Lower leg skin (tissue), 4 donors: ENCODE measurements at regions not wholly inside any gene's neighbourhood (a gene's known extent, or its start where the extent isn't known, plus 50 kb on each side); places are given as distances from the start of the nearest gene placed in this dataset.
"Not testable (repeated sequence)": the region's sequence is repeated elsewhere in the genome, so short reads cannot be mapped to it uniquely, and the experiment has no call there.

Source experiments
- DNase-seq, 2 donors: peaks; one replicate each; pipeline ENCODE4 v3.0.0-alpha.2; 2019; ENCODE audit warnings: low spot score in 2 of 2
- H3K4me3 ChIP-seq: fragments of 200-600 bp; sonication (generic); 2 replicates; pipeline ENCODE4 v1.5.1; 2017; ENCODE audit warnings: mild to moderate bottlenecking, low read depth; ENCODE audit not compliant: poor library complexity, severe bottlenecking
- POLR2A ChIP-seq, 2 donors: fragments of 450-650 bp; IDR thresholded peaks; one replicate each; pipeline ENCODE4 v1.6.1; 2016 to 2017; ENCODE audit warnings: antibody characterized with exemption in 2 of 2, mild to moderate bottlenecking in 1 of 2, moderate library complexity in 1 of 2
- WGBS, 2 donors: methylation state at CpG; one replicate each; pipeline ENCODE4 v1.1.5; 2018; 5-methylcytosine and 5-hydroxymethylcytosine counted together
- intact Hi-C: fragments of 100-400 bp; cut with DNase I; formaldehyde crosslinking; loops from one replicate; pipeline ENCODE4 v1.15.0; 2023; ENCODE audit warnings: low total_unique reads
- TF ChIP-seq, protein P1 (sequence below), 3 donors: fragments of 450-650 bp; IDR thresholded peaks; one replicate each; pipeline ENCODE4 v1.5.1; 2016; ENCODE audit warnings: antibody characterized with exemption in 3 of 3, mild to moderate bottlenecking in 3 of 3, moderate library complexity in 2 of 3

DNA sequence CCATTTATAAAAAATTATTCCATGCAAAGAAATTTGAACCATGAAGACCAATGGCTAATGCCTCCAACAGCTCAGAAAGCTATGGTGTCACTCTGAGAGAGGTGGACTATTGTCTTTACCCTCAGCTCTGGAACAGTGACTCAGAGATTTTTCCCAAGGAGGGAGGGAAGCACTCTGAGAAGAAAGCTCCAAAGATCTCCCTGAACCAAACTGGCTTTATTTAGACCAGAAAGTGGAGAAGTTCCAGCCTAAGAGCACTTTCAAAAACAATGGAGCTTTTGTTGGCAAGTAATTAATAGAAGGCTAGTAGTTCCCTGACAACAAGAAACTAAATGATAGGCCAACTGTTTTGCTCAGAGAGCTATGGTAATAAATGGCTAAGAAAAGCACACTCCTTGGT lies 599.9 kb upstream of the MDGA2 start:
- intact Hi-C loops: no loop called here
- TF ChIP-seq POLR2A (IDR thresholded peaks at IDR 0.05): no peak
- TF ChIP-seq, protein P1, sequence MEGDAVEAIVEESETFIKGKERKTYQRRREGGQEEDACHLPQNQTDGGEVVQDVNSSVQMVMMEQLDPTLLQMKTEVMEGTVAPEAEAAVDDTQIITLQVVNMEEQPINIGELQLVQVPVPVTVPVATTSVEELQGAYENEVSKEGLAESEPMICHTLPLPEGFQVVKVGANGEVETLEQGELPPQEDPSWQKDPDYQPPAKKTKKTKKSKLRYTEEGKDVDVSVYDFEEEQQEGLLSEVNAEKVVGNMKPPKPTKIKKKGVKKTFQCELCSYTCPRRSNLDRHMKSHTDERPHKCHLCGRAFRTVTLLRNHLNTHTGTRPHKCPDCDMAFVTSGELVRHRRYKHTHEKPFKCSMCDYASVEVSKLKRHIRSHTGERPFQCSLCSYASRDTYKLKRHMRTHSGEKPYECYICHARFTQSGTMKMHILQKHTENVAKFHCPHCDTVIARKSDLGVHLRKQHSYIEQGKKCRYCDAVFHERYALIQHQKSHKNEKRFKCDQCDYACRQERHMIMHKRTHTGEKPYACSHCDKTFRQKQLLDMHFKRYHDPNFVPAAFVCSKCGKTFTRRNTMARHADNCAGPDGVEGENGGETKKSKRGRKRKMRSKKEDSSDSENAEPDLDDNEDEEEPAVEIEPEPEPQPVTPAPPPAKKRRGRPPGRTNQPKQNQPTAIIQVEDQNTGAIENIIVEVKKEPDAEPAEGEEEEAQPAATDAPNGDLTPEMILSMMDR (IDR thresholded peaks at IDR 0.05): no peak
- no peak for DNase-seq
- H3K4me3 ChIP-seq: no peak overlapping the region

DNA sequence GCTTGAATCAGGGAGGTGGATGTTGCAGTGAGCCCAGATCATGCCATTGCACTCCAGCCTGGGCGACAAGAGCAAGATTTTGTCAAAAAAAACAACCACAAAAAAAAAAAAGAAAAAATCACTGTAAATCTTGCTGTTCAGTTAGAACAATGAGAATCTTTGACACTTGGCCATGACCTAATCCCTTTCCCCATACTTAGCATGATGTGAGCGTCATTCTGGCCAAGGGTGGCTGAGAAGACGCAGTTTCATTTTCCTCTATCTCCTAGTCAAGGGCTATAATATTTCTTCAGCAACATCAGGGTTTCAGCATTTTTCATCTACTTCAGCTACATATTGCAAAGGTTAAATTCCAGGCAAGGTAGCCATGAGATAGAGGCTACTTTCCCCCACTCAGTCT lies 599.4 kb upstream of the MDGA2 start:
- WGBS, 2 donors: 76 to 86% methylated on average over 3 of the region's 3 CpGs
- no peak for TF ChIP-seq POLR2A (IDR thresholded peaks at IDR 0.05)
- TF ChIP-seq, protein P1 (IDR thresholded peaks at IDR 0.05): no peak
- no peak for DNase-seq
- intact Hi-C loops: no loop called here
- H3K4me3 ChIP-seq: no peak overlapping the region

DNA sequence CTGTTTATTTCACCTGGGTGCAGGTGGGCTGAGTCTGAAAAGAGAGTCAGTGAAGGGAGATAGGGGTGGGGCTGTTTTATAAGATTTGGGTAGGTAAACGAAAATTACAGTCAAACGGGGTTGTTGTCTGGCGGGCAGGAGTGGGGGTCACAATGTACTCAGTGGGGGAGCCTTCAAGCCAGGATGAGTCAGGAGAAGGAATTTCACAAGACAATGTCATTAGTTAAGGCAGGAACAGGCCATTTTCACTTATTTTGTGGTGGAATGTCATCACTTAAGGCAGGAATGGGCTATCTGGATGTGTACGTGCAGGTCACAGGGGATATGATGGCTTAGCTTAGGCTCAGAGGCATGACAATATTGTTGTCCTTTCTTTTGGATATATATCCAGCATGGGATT lies 592.5 kb upstream of the MDGA2 start:
- H3K4me3 ChIP-seq, intact Hi-C loops, DNase-seq: not testable (repeated sequence)
- 68 to 74% methylated on average over 4 of the region's 4 CpGs for WGBS, 2 donors

DNA sequence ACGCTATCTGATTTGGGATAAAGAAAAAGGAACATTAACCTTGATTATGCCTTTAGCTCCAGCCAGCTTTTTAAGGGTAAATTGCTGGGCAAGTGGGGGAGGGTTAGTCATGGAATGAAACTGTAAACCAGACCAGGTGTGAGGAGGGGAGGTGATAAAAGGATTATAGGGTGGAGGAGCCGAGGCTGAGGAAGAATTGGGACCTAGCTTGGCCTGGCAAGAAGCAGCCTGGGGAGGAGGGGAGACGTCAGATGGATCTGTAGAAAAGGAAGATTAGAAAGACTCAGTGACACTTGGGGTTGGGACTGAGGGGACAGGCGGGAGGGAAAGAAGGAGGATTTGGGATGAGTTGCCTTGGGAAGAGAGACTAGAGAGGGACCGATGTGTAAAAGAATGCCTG lies 590.8 kb upstream of the MDGA2 start:
- intact Hi-C loops, H3K4me3 ChIP-seq, DNase-seq: not testable (repeated sequence)
- WGBS, 2 donors: 47 to 48% methylated on average over 5 of the region's 5 CpGs

DNA sequence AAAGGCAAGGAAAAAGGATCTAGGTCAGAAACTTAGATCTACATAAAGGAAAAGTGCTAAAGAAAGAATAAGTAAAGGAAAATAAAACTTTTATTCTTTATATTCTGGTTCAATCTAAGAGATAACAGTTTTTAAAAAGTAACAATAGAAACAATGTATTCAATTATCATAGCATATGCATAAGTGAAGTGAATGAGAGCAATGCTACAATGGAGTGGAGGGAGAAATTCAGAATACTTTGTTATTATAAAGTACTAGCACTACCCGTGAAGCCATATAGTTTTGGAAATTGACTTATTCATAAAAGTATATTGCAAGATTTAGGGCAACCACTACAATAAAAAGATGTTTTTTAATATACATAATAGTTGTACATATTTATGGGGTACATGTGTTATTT lies 586.0 kb upstream of the MDGA2 start:
- TF ChIP-seq POLR2A (IDR thresholded peaks at IDR 0.05): no peak
- TF ChIP-seq, protein P1 (IDR thresholded peaks at IDR 0.05): no peak
- intact Hi-C loops: no loop called here
- H3K4me3 ChIP-seq: no peak overlapping the region
- 78 to 80% methylated on average over 1 of the region's 1 CpG for WGBS, 2 donors
- DNase-seq: no peak

DNA sequence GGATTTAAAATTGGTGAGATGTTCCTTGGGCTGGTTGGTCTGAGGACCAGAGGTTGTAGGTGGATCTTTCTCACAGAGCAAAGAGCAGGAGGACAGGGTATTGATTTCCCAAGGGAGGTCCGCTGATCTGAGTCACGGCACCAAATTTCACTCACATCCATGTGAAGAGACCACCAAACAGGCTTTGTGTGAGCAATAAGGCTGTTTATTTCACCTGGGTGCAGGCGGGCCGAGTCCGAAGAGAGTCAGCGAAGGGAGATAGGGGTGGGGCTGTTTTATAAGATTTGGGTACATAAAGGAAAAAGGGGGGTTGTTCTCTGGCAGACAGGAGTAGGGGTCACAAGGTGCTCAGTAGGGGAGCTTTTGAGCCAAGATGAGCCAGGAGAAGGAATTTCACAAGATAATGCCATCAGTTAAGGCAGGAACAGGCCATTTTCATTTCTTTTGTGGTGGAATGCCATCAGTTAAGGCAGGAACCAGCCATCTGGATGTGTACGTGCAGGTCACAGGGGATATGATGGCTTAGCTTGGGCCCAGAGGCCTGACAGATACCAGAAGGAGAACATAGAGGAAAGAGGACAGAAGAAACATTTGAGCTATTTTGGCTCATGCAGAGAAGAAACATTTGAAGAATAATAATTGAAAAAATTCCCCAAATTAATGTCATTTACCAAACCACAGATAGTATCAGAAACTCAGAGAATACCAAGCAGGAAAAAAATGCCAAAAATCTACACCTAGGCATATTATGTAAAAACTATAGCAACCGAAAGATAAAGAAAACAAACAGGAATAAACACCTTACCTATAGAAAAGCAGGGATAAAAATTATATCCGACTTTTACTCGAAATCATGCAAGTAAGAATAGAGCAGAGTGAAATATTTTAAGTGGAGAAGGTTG lies 585.2 kb upstream of the MDGA2 start:
- intact Hi-C loops, H3K4me3 ChIP-seq, DNase-seq: not testable (repeated sequence)
- WGBS, 2 donors: 89 to 91% methylated on average over 10 of the region's 10 CpGs

DNA sequence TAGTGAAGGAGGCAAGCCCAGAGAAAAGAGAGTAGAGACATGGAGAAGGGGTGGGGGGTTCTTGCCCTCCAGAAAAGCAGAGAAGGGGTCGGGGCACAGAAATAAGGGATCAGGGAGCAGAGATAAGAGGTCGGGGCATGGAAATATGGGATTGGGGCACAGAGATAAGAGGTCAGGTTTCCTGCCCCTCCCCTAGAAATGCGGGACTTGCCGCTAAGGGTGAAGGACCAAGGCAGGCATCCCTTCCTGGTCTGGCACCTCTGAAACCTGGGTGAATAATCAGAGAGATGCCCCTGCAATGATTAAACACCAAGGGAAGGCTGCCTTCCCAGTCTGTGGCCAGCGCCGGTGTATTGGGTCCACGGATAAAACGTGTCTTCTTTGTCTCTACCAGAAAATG lies 584.5 kb upstream of the MDGA2 start:
- DNase-seq, intact Hi-C loops, H3K4me3 ChIP-seq: not testable (repeated sequence)
- 91 to 93% methylated on average over 8 of the region's 8 CpGs for WGBS, 2 donors

DNA sequence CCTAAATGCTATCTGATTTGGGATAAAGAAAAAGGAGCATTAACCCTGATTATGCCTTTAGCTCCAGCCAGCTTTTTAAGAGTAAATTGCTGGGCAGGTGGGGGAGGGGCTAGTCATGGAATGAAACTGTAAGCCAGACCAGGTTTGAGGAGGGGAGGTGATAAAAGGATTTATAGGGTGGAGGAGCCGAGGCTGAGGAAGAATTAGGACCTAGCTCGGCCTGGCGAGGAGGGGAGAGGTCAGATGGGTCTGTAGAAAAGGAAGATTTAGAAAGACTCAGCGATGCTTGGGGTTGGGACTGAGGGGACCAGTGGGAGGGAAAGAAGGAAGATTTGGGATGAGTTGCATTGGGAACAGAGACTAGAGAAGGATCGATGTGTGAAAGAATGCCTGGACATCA lies 583.8 kb upstream of the MDGA2 start:
- intact Hi-C loops, H3K4me3 ChIP-seq, DNase-seq: not testable (repeated sequence)
- WGBS, 2 donors: 68 to 71% methylated on average over 5 of the region's 5 CpGs

DNA sequence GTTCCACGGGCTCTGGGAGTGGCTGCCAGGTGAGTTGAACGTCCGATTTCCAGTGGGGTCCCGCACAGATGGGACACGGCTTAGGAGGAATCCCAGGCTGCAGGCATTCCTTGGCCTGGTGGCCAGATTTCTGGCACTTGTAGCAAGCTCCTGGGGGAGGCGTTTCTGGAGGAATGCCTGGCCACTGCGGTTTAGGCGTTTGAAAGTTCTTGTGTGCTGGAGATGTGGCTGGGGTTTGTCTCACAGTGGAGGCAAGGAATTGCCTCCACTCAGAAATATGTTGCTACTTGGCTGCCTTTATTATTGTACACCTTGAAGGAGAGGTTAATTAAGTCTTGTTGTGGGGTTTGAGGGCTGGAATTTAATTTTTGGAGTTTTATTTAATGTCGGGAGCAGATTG lies 583.3 kb upstream of the MDGA2 start:
- WGBS, 2 donors: 71 to 73% methylated on average over 9 of the region's 9 CpGs
- DNase-seq, intact Hi-C loops, H3K4me3 ChIP-seq: not testable (repeated sequence)
